ENCODE measurements at regions not wholly inside any gene's neighbourhood (a gene's known extent, or its start where the extent isn't known, plus 50 kb on each side); places are given as distances from the start of the nearest gene placed in this dataset.

DNA sequence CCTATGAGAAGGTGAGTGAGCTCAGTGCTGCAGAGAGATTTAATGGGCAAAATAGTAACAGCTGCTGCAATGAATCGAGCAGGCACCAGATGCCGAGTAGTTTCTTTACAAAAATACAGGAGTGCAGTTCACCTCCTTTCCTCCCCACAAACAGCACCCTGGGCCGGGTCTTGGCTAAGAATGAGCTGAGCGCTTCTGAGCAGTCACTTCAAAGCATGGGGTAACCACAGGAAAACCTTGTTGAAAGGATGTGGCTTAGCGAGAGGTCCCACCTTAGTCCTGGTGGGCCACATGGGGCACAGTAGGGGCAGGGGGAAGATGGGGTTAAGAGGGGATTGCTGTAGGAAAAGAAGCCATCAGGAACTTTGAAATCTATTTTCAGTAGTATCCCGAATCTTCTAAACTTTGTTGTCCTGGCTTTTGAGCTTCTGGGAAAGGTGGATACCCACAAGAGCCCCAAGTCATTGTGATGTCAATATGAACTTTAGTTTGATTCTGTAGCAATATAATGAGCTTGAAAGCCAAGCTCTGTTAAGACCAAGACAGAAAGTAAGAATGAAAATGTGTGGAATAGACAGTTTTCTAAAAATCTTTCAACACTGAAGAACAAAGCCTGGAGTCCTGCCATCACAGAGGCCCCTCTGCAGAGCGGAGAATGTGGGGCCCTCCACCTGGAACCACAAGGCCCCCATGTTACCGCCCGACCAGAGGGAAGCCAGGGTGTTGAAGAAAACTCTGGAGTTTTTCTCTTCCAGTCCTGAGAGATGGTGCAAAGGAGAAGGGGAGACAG, 101.0 kb upstream of the ZNF236 start:
- Mint-ChIP-seq H3K9me3 (ENCODE audit: unreplicated experiment) (no peaks in the 10 kb centered on the region), H3K27ac (ENCODE audit: unreplicated experiment) (no peak overlapping the region), H3K27me3 (ENCODE audit: unreplicated experiment) (peaks cover 3% of the 10 kb centered on the region), H3K36me3 (ENCODE audit: low read depth, unreplicated experiment) (no peaks in the 10 kb centered on the region), H3K4me3 (ENCODE audit: unreplicated experiment) (no peak overlapping the region), H3K4me1 (ENCODE audit: unreplicated experiment) (no peaks in the 10 kb centered on the region)
- DNase-seq (ENCODE audit: low spot score), result no peak
- TF ChIP-seq, protein P1, sequence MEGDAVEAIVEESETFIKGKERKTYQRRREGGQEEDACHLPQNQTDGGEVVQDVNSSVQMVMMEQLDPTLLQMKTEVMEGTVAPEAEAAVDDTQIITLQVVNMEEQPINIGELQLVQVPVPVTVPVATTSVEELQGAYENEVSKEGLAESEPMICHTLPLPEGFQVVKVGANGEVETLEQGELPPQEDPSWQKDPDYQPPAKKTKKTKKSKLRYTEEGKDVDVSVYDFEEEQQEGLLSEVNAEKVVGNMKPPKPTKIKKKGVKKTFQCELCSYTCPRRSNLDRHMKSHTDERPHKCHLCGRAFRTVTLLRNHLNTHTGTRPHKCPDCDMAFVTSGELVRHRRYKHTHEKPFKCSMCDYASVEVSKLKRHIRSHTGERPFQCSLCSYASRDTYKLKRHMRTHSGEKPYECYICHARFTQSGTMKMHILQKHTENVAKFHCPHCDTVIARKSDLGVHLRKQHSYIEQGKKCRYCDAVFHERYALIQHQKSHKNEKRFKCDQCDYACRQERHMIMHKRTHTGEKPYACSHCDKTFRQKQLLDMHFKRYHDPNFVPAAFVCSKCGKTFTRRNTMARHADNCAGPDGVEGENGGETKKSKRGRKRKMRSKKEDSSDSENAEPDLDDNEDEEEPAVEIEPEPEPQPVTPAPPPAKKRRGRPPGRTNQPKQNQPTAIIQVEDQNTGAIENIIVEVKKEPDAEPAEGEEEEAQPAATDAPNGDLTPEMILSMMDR (IDR thresholded peaks at IDR 0.05; ENCODE audit: unreplicated experiment), result no peak

DNA sequence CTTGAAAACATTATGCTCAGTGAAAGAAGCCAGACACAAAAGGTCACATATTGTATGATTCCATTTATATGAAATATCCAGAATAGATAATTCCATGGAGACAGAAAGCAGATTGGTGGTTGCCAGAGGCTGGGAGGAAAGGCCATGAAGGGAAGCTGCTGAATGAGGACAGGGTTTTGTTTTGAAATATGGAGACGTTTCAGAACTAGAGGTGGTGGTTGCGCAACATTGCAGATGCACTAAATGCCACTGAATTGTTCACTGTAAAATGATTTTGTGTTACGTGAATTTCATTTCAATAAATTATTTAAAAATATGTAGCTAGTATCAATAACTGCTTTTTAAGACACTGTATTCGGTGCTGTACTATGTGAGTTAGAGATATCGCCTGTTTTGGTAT, 101.7 kb upstream of the ZNF236 start:
- TF ChIP-seq, protein P1 (IDR thresholded peaks at IDR 0.05; ENCODE audit: unreplicated experiment), result no peak
- H3K4me3 Mint-ChIP-seq (ENCODE audit: unreplicated experiment), result no peak overlapping the region
- H3K27ac Mint-ChIP-seq (ENCODE audit: unreplicated experiment), result no peak overlapping the region
- H3K36me3 Mint-ChIP-seq (ENCODE audit: low read depth, unreplicated experiment), result no peaks in the 10 kb centered on the region
- H3K27me3 Mint-ChIP-seq (ENCODE audit: unreplicated experiment), result peaks cover 5% of the 10 kb centered on the region
- DNase-seq (ENCODE audit: low spot score), result no peak
- H3K4me1 Mint-ChIP-seq (ENCODE audit: unreplicated experiment), result no peaks in the 10 kb centered on the region
- H3K9me3 Mint-ChIP-seq (ENCODE audit: unreplicated experiment), result no peaks in the 10 kb centered on the region

DNA sequence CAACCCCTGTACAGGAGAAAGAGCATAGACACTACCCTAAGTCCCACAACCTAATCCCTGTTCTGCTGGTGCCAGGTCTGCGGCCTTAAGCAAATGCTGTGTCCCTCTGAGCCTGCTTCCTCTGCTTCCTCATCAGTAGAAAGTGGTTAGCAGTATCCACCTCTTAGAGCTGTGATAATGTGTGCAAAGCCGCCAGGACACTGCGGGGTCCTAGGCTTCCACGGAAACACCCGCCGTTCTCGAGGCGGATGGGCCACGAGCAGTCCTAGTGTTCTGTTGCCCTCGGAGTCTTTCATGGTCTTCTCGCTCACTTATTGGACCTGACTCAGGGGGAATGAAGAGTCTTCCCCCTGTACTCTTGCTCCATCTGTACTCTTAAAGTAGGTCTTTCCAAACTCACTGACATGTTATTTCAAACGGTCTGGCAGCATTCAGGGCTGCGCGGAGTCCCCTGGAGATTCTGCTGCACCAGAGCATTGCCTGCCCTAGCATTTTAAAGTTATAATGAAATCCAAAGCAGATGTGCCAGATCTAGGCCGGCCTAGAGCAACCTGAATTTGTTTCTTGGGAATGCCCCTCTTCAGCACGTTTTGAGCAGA, 107.2 kb upstream of the ZNF236 start:
- H3K4me3 Mint-ChIP-seq (ENCODE audit: unreplicated experiment), result no peak overlapping the region
- DNase-seq (ENCODE audit: low spot score), result no peak
- H3K27ac Mint-ChIP-seq (ENCODE audit: unreplicated experiment), result no peak overlapping the region
- peaks cover 4% of the 10 kb centered on the region for H3K27me3 Mint-ChIP-seq (ENCODE audit: unreplicated experiment)
- TF ChIP-seq, protein P1 (IDR thresholded peaks at IDR 0.05; ENCODE audit: unreplicated experiment), result no peak
- H3K9me3 Mint-ChIP-seq (ENCODE audit: unreplicated experiment), result no peaks in the 10 kb centered on the region
- no peaks in the 10 kb centered on the region for H3K4me1 Mint-ChIP-seq (ENCODE audit: unreplicated experiment)
- no peaks in the 10 kb centered on the region for H3K36me3 Mint-ChIP-seq (ENCODE audit: low read depth, unreplicated experiment)

DNA sequence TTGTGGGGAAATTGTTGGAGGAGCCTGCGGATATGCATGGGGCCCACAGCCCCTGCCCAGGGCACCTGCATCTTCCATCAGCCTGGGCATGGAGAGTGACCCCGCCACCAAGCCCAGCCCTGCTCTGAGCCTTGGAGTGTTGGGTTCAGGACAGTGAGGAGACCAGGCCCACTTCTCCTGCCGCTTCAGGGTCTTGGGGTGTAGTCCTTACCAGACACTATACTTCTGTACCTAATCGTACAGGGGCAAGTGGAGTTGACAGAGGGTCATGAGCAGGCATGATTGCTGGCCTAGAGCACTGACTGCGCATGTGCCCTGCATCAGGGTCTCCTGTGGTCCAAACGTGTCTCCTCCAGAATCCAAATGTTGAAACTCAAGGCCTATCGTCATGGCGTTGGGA, 108.9 kb upstream of the ZNF236 start:
- no peak overlapping the region for H3K4me3 Mint-ChIP-seq (ENCODE audit: unreplicated experiment)
- TF ChIP-seq, protein P1 (IDR thresholded peaks at IDR 0.05; ENCODE audit: unreplicated experiment), result no peak
- no peak overlapping the region for H3K27ac Mint-ChIP-seq (ENCODE audit: unreplicated experiment)
- H3K9me3 Mint-ChIP-seq (ENCODE audit: unreplicated experiment), result no peaks in the 10 kb centered on the region
- no peaks in the 10 kb centered on the region for H3K36me3 Mint-ChIP-seq (ENCODE audit: low read depth, unreplicated experiment)
- no peaks in the 10 kb centered on the region for H3K4me1 Mint-ChIP-seq (ENCODE audit: unreplicated experiment)
- H3K27me3 Mint-ChIP-seq (ENCODE audit: unreplicated experiment), result peaks cover 4% of the 10 kb centered on the region
- DNase-seq (ENCODE audit: low spot score), result no peak

DNA sequence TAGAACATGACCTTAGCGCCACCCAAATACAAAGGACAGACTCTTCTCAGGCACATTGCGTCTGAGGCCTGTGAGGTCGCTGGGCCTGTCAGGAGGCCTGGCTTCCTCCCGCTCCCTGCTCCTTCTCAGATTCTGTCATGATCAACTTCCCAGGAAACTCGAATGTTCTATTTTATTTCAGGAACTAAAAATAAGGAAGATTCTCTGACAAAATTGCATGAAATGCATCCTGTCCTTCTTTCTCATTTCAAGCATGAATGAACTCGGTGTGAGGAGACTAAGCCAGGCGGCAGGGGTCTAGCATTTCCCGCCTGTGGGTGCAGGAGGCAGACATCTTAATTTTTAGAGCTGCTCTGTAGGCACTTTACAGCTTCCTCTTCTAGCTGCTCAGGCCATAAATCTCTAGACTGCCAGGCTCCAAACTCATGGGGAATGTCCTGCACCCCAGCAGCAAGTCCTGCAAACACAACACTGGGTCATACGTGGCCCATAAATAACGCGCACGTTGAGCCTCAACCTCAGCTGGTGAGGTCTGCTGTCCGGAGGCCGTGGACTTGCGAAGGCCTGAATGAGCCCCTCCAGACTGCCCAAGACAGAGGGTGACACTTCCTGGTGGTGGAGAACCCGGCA, 109.7 kb upstream of the ZNF236 start:
- Mint-ChIP-seq H3K27me3 (ENCODE audit: unreplicated experiment) (peaks cover 6% of the 10 kb centered on the region), H3K4me3 (ENCODE audit: unreplicated experiment) (no peak overlapping the region), H3K4me1 (ENCODE audit: unreplicated experiment) (no peaks in the 10 kb centered on the region), H3K27ac (ENCODE audit: unreplicated experiment) (no peak overlapping the region), H3K36me3 (ENCODE audit: low read depth, unreplicated experiment) (no peaks in the 10 kb centered on the region), H3K9me3 (ENCODE audit: unreplicated experiment) (no peaks in the 10 kb centered on the region)
- TF ChIP-seq, protein P1 (IDR thresholded peaks at IDR 0.05; ENCODE audit: unreplicated experiment), result no peak
- no peak for DNase-seq (ENCODE audit: low spot score)

Measured in endothelial cell (in vitro differentiated cells).